Neural progenitor cell (in vitro differentiated cells): ENCODE measurements at regions not wholly inside any gene's neighbourhood (a gene's known extent, or its start where the extent isn't known, plus 50 kb on each side); places are given as distances from the start of the nearest gene placed in this dataset.

Experiments used
- DNase-seq: peaks from one replicate; pipeline ENCODE4 v3.0.0-alpha.2; 2016; ENCODE audit warnings: low spot score
- H2AFZ ChIP-seq: fragments of 200-600 bp; sonication (generic); replicated peaks from 2 replicates; pipeline ENCODE4 v1.6.1; 2016; ENCODE audit warnings: antibody characterized with exemption
- H3F3A ChIP-seq: fragments of 200-600 bp; sonication (generic); 2 replicates; pipeline ENCODE4 v1.6.1; 2016; ENCODE audit warnings: antibody characterized with exemption, low read depth
- H3K27ac ChIP-seq: fragments of 200-600 bp; sonication (generic); 2 replicates; pipeline ENCODE4 v1.5.1; 2016; ENCODE audit warnings: mild to moderate bottlenecking
- H3K27me3 ChIP-seq: fragments of 200-600 bp; sonication (generic); 2 replicates; pipeline ENCODE4 v1.6.1; 2016; ENCODE audit warnings: mild to moderate bottlenecking, moderate library complexity
- H3K36me3 ChIP-seq: fragments of 200-600 bp; sonication (generic); 2 replicates; pipeline ENCODE4 v1.5.1; 2016
- H3K4me1 ChIP-seq: fragments of 200-600 bp; sonication (generic); 2 replicates; pipeline ENCODE4 v1.6.1; 2016; ENCODE audit warnings: mixed run types
- H3K4me2 ChIP-seq: fragments of 200-600 bp; sonication (generic); 2 replicates; pipeline ENCODE4 v1.6.1; 2016
- H3K4me3 ChIP-seq: fragments of 200-600 bp; sonication (generic); 2 replicates; pipeline ENCODE4 v1.5.1; 2016
- H3K79me2 ChIP-seq: fragments of 200-600 bp; sonication (generic); 2 replicates; pipeline ENCODE4 v1.6.1; 2016; ENCODE audit warnings: low read depth
- H3K9ac ChIP-seq: fragments of 200-600 bp; sonication (generic); 2 replicates; pipeline ENCODE4 v1.6.1; 2016
- H3K9me3 ChIP-seq: fragments of 200-600 bp; sonication (generic); 2 replicates; pipeline ENCODE4 v1.5.1; 2016; ENCODE audit warnings: low read depth
- H4K20me1 ChIP-seq: fragments of 200-600 bp; sonication (generic); 2 replicates; pipeline ENCODE4 v1.6.1; 2016; ENCODE audit warnings: low read depth
- H3K27ac Mint-ChIP-seq: 3 replicates; pipeline ENCODE4 v1.8.0; 2021; ENCODE audit warnings: mixed read lengths
- H3K27me3 Mint-ChIP-seq: 2 replicates; pipeline ENCODE4 v1.8.0; 2022; ENCODE audit warnings: low read depth, mild to moderate bottlenecking, inconsistent platforms, moderate library complexity, mixed read lengths; ENCODE audit not compliant: insufficient read depth
- H3K36me3 Mint-ChIP-seq: 3 replicates; pipeline ENCODE4 v1.8.0; 2021; ENCODE audit warnings: mixed read lengths
- H3K4me1 Mint-ChIP-seq: 3 replicates; pipeline ENCODE4 v1.8.0; 2021; ENCODE audit warnings: mixed read lengths
- H3K4me3 Mint-ChIP-seq: 3 replicates; pipeline ENCODE4 v1.8.0; 2021; ENCODE audit warnings: mild to moderate bottlenecking, moderate library complexity, mixed read lengths
- H3K9me3 Mint-ChIP-seq: 3 replicates; pipeline ENCODE4 v1.8.0; 2020; ENCODE audit warnings: mixed read lengths
- CTCF ChIP-seq: fragments of 200-600 bp; sonication (generic); IDR thresholded peaks from 2 replicates; pipeline ENCODE4 v1.5.1; 2017; ENCODE audit warnings: antibody characterized with exemption, mild to moderate bottlenecking
- EZH2 ChIP-seq: fragments of 200-600 bp; sonication (generic); IDR thresholded peaks from 2 replicates; pipeline ENCODE4 v1.6.1; 2017; ENCODE audit warnings: antibody characterized with exemption, mild to moderate bottlenecking, moderate library complexity
- EZH2phosphoT487 ChIP-seq: fragments of 200-600 bp; sonication (generic); IDR thresholded peaks from 2 replicates; pipeline ENCODE4 v1.6.1; 2017; ENCODE audit warnings: antibody characterized with exemption

- H3K9ac ChIP-seq: no peak overlapping the region
- H2AFZ ChIP-seq: no peak overlapping the region
- H3K4me1 Mint-ChIP-seq: no peaks in the 10 kb centered on the region
- H3K27me3 ChIP-seq: no peaks in the 10 kb centered on the region
- no peak for TF ChIP-seq CTCF
- TF ChIP-seq EZH2: no peak
- no peak for TF ChIP-seq EZH2phosphoT487
- no peaks in the 10 kb centered on the region for H3K79me2 ChIP-seq
- no peaks in the 10 kb centered on the region for H3K9me3 Mint-ChIP-seq
- no peaks in the 10 kb centered on the region for H3K4me1 ChIP-seq
- H3F3A ChIP-seq: no peaks in the 10 kb centered on the region
- no peak overlapping the region for H3K4me3 Mint-ChIP-seq
- H3K27ac ChIP-seq: no peak overlapping the region
- H3K27me3 Mint-ChIP-seq: no peaks in the 10 kb centered on the region
- H3K4me2 ChIP-seq: no peak overlapping the region
- no peaks in the 10 kb centered on the region for H3K36me3 Mint-ChIP-seq
- H3K4me3 ChIP-seq: no peak overlapping the region
- no peaks in the 10 kb centered on the region for H4K20me1 ChIP-seq
- no peaks in the 10 kb centered on the region for H3K36me3 ChIP-seq
- DNase-seq: no peak
- H3K27ac Mint-ChIP-seq: no peak overlapping the region
- H3K9me3 ChIP-seq: no peaks in the 10 kb centered on the region
Observed at GRCh38 chr13:73508841-73509240, 450.0 kb downstream of the KLF5 start.

DNA sequence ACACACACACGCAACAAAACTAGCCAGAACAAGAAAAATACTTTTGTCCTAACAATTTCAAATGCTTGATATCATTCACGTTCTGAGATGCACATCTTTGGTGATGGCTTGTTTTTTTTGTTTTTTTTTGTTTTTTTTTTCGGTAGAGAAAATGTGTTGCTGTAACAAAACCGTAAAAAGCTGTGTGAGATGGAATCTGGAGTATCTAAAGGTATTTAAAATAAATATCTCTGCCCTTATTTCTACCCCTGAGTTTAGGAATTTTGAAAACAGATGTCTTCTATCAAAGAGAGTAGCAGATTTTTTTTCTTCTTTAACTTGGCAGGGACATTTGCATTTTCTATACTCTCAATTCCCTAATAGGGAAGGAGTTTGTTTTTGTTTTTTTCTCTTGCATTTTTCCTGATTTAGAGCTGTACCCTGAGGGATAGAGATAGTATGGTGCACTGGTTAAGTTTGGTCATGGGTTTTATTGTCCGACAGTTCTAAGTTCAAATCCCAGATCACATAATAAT, 446.6 kb downstream of the KLF5 start:
- Histone ChIP-seq H3K27me3 (no peaks in the 10 kb centered on the region), H3K27ac (no peak overlapping the region), H3K4me2 (no peak overlapping the region), H3K9ac (no peak overlapping the region), H3K79me2 (no peaks in the 10 kb centered on the region), H3K4me1 (no peaks in the 10 kb centered on the region), H3K36me3 (no peaks in the 10 kb centered on the region), H4K20me1 (no peaks in the 10 kb centered on the region), H3F3A (no peaks in the 10 kb centered on the region), H3K9me3 (no peaks in the 10 kb centered on the region), H3K4me3 (no peak overlapping the region), H2AFZ (no peak overlapping the region)
- Mint-ChIP-seq H3K36me3 (no peaks in the 10 kb centered on the region), H3K9me3 (no peaks in the 10 kb centered on the region), H3K4me1 (no peaks in the 10 kb centered on the region), H3K4me3 (no peak overlapping the region), H3K27ac (no peak overlapping the region), H3K27me3 (no peaks in the 10 kb centered on the region)
- no peak for TF ChIP-seq EZH2phosphoT487
- no peak for TF ChIP-seq CTCF
- TF ChIP-seq EZH2: no peak
- no peak for DNase-seq

DNA sequence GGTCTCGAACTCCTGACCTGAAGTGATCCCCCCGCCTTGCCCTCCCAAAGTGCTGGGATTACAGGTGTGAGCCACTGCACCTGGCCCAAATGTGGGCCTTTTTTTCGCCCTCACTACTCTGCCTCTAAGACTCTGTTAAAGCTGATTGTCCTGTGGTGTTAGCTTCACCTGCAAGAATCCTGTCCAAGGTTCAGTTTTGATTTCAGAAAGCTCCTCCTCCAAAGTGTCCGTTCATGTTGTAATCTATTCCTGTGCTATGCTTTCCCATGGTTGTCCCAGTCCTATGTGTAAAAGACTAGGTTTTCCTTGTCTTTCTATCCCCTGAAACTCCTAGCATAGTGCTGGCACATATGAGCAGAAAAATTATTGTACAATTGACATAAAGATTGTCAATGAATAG, 440.9 kb downstream of the KLF5 start:
- no peak overlapping the region for H3K4me2 ChIP-seq

More for the DNA sequence above, 440.9 kb downstream of the KLF5 start:
- Mint-ChIP-seq H3K4me3 (no peak overlapping the region), H3K4me1 (no peaks in the 10 kb centered on the region), H3K27me3 (no peaks in the 10 kb centered on the region), H3K9me3 (no peaks in the 10 kb centered on the region), H3K27ac (no peak overlapping the region), H3K36me3 (no peaks in the 10 kb centered on the region)
- Histone ChIP-seq H3K27ac (no peak overlapping the region), H2AFZ (no peak overlapping the region), H3K27me3 (no peaks in the 10 kb centered on the region), H3K4me1 (no peaks in the 10 kb centered on the region), H3K9me3 (no peaks in the 10 kb centered on the region), H3F3A (no peaks in the 10 kb centered on the region), H3K36me3 (no peaks in the 10 kb centered on the region), H3K4me3 (no peak overlapping the region), H3K79me2 (no peaks in the 10 kb centered on the region), H4K20me1 (no peaks in the 10 kb centered on the region), H3K9ac (no peak overlapping the region)
- TF ChIP-seq CTCF: no peak
- TF ChIP-seq EZH2: no peak
- no peak for TF ChIP-seq EZH2phosphoT487
- DNase-seq: no peak
